ENCODE measurements at regions not wholly inside any gene's neighbourhood (a gene's known extent, or its start where the extent isn't known, plus 50 kb on each side); places are given as distances from the start of the nearest gene placed in this dataset.
A peak's percentile ranks its signal among the peaks of the same experiment; 100 is the strongest.

DNA sequence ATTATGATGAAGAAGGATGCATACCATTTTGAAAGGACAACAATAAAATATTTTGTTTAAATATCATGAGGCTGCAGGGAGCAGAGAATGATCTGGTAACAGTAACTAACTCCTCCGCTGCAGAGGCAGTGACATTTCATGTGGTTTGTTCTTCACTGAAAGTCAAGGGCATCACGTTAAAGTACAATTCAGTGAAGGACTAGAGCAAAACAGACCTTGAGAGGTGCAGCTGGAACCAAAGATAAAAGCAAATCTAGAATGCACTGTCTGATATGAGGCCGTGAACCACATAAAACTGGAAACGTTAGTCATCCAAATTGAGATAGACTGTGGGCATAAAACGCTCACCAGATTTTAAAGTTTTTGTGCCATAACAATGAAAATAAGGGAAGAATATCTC, 522.9 kb upstream of the TNP1 start:
- no peak for DNase-seq
- no peaks in the 10 kb centered on the region for H3K36me3 ChIP-seq

DNA sequence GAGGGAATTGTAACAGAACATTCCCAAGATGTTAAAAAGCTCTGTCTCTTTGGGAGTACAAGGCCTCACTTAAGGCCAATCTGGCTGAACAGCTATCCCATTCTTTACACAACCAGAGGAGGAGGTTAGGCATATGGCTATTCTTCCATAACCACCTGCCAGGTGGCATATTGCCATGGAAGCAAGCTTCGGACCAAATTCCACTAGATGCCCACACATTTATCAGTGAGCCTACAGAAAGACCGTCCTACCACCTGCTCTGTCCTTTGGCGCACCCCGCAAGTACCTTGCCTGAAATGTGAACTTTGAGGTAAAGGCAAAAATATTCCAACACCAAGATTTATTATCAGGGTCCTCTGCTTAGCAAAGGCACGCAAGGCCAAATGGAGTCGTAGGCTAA, 519.9 kb upstream of the TNP1 start:
- no peaks in the 10 kb centered on the region for H3K27me3 ChIP-seq (ENCODE audit: insufficient read depth, low read depth, severe bottlenecking)
- no peak overlapping the region for H3K27ac ChIP-seq
- H3K9me3 ChIP-seq (ENCODE audit: severe bottlenecking), result no peaks in the 10 kb centered on the region
- no peak overlapping the region for H3K4me3 ChIP-seq (ENCODE audit: low read depth, low read length)
- H3K36me3 ChIP-seq, result no peaks in the 10 kb centered on the region
- DNase-seq, result no peak
- TF ChIP-seq, protein P1, sequence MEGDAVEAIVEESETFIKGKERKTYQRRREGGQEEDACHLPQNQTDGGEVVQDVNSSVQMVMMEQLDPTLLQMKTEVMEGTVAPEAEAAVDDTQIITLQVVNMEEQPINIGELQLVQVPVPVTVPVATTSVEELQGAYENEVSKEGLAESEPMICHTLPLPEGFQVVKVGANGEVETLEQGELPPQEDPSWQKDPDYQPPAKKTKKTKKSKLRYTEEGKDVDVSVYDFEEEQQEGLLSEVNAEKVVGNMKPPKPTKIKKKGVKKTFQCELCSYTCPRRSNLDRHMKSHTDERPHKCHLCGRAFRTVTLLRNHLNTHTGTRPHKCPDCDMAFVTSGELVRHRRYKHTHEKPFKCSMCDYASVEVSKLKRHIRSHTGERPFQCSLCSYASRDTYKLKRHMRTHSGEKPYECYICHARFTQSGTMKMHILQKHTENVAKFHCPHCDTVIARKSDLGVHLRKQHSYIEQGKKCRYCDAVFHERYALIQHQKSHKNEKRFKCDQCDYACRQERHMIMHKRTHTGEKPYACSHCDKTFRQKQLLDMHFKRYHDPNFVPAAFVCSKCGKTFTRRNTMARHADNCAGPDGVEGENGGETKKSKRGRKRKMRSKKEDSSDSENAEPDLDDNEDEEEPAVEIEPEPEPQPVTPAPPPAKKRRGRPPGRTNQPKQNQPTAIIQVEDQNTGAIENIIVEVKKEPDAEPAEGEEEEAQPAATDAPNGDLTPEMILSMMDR (IDR thresholded peaks at IDR 0.05; ENCODE audit: low read depth, low read length), result no peak

More for the DNA sequence above, 522.9 kb upstream of the TNP1 start:
- Histone ChIP-seq H3K27ac (no peak overlapping the region), H3K27me3 (ENCODE audit: insufficient read depth, low read depth, severe bottlenecking) (no peaks in the 10 kb centered on the region), H3K9me3 (ENCODE audit: severe bottlenecking) (no peaks in the 10 kb centered on the region), H3K4me3 (ENCODE audit: low read depth, low read length) (no peak overlapping the region)
- TF ChIP-seq, protein P1 (IDR thresholded peaks at IDR 0.05; ENCODE audit: low read depth, low read length), result no peak

DNA sequence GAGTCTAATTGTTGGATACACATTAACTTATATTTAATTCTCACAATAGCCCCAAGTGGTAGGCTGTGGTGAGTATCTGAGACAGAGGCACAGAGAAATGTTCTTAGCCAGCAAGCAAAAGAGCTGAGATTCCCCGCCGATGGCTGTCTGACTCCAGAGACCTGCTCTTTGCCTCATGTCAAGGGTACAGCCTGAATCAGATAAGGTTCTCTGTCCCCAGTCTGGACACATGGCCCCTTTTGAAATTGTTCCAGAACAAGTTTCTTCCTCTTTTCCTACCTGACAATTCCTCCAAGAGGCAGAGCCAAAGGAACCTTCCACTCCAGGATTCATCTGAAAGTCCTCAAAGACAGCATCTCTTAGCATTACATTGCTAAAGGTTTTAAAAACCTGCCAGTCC, 512.9 kb upstream of the TNP1 start:
- H3K27me3 ChIP-seq (ENCODE audit: insufficient read depth, low read depth, severe bottlenecking), result no peaks in the 10 kb centered on the region
- H3K4me3 ChIP-seq (ENCODE audit: low read depth, low read length), result no peak overlapping the region
- H3K27ac ChIP-seq, result no peak overlapping the region
- TF ChIP-seq, protein P1 (IDR thresholded peaks at IDR 0.05; ENCODE audit: low read depth, low read length), result no peak
- no peak for DNase-seq
- no peaks in the 10 kb centered on the region for H3K9me3 ChIP-seq (ENCODE audit: severe bottlenecking)
- no peaks in the 10 kb centered on the region for H3K36me3 ChIP-seq

DNA sequence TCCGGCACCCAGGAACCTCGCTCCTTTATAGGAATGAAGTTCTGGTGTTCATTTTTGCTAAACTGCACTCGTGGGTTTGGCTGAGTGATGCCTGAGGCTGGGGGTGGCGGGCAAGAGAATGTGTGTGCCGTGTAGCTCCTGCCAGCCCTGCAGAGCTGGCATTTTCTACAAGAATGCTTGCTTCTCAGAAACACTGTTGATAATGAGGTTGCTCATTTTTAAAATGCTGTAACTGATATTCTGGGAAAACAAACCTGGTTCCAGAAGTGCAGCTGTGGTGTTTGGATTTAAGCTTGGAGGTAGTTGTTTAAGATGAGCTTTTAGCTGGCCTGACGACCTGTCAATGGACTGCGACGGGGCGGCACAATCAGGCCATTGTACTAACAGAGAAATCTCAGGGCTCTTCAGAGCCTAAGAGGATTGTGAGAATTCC, 511.9 kb upstream of the TNP1 start:
- peak; percentile 16 for DNase-seq
- Histone ChIP-seq H3K4me3 (ENCODE audit: low read depth, low read length) (no peak overlapping the region), H3K36me3 (no peaks in the 10 kb centered on the region), H3K27ac (no peak overlapping the region), H3K9me3 (ENCODE audit: severe bottlenecking) (no peaks in the 10 kb centered on the region), H3K27me3 (ENCODE audit: insufficient read depth, low read depth, severe bottlenecking) (no peaks in the 10 kb centered on the region)
- TF ChIP-seq, protein P1 (IDR thresholded peaks at IDR 0.05; ENCODE audit: low read depth, low read length), result no peak

DNA sequence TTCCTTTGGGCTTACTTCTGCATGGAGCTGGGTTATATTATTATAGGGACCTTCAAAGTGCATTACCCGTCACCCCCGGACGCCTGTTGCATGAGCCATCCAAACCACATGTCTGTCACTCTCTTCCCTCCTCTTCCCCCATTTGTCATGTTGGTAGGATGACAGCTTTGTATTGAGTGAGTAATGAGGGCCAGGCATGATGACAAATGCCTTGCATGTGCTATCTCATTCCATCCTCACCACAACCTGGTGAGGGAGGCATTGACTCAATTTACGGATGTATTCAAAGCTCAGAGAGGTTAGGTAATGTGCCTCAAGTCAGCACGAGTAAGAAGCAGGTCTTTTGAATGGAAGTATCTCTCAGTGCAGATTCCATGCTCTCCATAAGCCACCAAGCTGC, 510.5 kb upstream of the TNP1 start:
- Histone ChIP-seq H3K27me3 (ENCODE audit: insufficient read depth, low read depth, severe bottlenecking) (no peaks in the 10 kb centered on the region), H3K9me3 (ENCODE audit: severe bottlenecking) (no peaks in the 10 kb centered on the region), H3K36me3 (no peaks in the 10 kb centered on the region), H3K4me3 (ENCODE audit: low read depth, low read length) (no peak overlapping the region), H3K27ac (no peak overlapping the region)
- TF ChIP-seq, protein P1 (IDR thresholded peaks at IDR 0.05; ENCODE audit: low read depth, low read length), result no peak
- no peak for DNase-seq

DNA sequence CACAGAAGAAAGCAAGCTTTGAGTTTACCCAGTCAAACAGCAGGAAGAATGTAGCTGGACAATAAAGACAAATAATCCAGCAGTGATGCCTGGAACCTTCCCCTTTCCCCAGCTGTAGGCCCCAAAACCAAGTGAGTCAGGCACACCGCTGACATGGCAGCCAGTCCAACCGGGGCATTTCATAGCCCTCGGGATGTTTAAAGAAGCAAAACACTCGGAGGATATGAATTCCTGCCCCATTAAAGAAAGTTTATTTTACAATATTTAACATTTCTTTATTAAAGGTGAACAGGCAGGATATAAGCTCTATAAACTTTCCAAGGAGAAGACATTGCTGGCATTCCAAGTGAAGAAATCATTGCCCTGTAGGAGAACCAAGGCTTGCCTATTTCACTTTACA, 507.6 kb upstream of the TNP1 start:
- Histone ChIP-seq H3K36me3 (no peaks in the 10 kb centered on the region), H3K27me3 (ENCODE audit: insufficient read depth, low read depth, severe bottlenecking) (no peaks in the 10 kb centered on the region), H3K9me3 (ENCODE audit: severe bottlenecking) (no peaks in the 10 kb centered on the region), H3K27ac (no peak overlapping the region), H3K4me3 (ENCODE audit: low read depth, low read length) (no peak overlapping the region)
- no peak for DNase-seq
- TF ChIP-seq, protein P1 (IDR thresholded peaks at IDR 0.05; ENCODE audit: low read depth, low read length), result no peak

Data from WERI-Rb-1 (cell line).